ENCODE measurements at regions not wholly inside any gene's neighbourhood (a gene's known extent, or its start where the extent isn't known, plus 50 kb on each side); places are given as distances from the start of the nearest gene placed in this dataset.
"Not testable (repeated sequence)": the region's sequence is repeated elsewhere in the genome, so short reads cannot be mapped to it uniquely, and the experiment has no call there.

DNA sequence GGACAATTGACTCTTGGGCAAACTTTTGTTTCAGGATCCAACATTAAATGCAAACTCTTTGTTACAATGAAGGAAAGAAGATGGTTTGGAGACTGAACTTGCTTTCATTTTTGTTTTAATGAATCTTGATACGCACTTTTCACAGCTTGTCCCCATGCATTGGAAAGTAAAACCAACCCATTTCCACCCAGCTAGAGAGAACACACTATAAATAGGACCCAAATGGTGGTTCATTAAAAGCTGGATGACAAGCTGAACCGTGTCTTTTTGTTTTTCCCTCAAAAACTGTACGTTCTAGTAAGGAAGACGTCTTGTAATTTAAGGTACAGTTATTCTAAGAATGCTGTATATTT lies 95.3 kb upstream of the EGFL6 start:
- no peak for DNase-seq

DNA sequence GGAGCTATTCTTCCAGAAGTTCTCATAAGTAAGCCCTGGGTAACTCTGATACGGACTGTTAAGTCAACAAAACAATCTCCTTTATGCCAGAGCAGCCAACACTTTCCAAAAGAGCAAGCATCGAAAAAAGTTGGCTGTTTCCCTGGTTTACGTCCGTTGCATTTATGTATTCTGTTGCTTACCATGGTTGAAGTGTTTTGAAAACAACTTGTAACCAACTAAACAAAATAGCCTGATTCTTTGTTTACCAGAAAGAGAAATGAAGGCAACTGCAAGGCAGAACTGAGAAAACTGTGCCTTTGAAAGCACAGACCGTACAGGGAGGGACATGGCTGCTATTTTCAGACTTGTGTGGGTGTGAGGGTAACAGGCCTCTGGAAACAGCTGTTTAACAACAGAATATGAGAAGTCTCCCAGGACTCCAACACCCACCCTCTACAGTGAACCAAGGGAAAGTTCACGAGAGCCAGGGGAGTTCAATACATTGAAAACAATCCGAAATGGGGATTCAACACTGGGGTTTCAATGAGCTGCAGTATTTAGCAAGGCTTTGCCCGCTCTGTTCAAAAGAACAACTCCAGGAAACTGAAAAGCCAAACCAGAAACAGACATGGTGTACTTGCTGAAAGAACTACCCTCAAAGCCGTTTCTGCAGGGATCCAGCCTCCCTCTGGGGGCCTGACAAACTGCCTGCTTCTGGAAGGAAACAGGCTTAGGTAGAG lies 95.8 kb upstream of the EGFL6 start:
- peak; percentile 18 to 37 (median 36) for DNase-seq

DNA sequence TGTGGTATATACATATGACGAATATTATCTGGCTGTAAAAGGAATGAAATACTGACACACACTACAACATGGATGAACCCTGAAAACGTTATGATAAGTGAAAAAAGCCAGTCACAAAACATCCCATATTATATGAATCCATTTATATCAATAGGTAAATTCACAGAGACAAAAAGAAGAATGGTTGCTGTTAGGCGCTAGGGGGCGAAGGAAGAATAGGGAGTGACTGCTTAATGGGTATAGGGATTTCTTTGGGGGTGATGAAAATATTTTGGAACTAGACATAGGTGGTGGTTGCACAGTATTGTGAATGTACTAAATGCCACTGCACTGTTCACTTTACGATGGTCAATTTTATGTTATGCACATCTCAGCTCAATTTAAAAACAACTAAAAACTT lies 96.4 kb upstream of the EGFL6 start:
- DNase-seq, result no peak

DNA sequence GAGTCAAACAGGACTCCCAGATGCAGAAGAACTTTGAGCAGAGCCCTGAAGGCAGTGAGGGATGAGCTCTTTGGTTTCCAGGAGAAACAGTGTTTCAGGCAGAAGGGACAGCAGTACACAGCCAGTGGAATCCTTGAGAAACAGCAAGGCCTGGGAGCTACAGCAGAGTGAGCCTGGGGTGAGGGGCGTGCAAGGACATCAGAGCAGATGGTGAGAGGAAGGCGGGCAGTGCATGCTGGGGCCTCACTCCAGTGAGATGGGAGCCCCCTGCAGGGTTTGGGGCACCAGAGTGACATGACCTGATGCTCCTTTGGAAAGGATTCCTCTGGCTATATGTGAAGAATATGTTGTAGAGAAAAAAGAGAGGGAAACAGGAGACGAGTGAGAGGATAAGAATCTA lies 98.1 kb upstream of the EGFL6 start:
- no peak for DNase-seq

DNA sequence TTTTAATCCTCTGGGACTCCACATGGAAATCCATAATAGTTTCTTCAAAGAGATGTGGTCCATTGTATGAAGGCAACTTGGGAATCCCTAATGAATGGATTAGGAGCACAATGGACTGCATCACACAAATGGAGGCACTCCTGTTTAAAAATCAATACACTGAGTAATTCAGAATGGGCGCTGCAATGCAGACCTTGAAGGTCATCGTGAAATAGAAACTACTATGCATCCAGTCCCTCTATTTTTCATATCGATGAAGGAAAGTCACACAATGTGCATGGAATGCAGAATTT lies 98.8 kb upstream of the EGFL6 start:
- no peak for DNase-seq

DNA sequence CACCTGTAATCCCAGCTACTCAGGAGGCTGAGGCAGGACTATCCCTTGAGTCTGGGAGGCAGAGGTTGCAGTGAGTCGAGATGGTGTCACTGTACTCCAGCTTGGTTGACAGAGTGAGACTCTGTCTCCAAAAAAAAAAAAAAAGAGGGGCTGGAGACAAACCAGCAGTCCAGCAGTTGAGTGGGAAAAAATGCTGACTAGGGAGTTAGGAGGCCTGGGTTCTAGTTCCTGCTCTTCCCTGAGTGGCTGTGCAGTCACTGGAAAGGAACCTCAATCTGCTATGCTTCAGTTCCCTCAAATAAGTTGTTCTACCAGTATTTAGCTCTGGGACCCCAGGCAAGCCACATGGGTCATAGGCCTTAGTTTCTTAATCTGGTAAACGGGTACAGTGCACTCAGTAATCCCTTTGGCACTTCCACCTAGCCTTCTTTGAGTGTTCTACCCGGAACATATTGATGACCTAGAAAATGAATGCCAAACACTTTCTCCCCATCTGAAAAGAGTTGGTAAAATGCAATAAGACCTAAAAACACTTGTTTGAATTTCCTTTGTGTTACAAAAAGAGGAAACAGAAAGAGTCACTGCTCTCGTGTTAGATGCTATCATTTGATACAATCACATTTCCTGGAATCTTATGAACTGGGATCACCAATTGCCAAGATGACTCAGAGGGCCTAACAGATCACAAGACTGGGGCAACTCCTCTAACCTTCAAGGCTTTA lies 99.3 kb upstream of the EGFL6 start:
- peak; percentile 50 to 82 (median 58) for DNase-seq

DNA sequence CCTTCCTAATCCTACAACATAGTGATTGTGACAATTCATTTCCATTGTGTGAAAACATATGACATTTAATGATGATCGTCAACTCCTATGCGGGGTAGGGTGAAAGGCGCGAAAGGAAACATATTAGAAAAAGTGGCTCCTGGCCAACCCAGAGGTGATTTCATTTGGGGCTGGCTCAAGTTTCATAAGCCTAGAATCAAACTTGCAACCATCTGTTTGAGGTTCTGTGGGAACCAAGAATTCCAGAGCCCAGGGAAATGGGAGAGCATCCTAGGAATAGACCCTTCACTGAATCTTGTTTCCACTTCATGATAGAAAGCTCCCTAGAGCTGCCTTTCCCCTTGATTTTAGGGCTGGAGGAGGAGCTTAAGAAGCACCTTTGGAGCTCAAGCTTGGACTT lies 101.3 kb upstream of the EGFL6 start:
- no peak for DNase-seq

DNA sequence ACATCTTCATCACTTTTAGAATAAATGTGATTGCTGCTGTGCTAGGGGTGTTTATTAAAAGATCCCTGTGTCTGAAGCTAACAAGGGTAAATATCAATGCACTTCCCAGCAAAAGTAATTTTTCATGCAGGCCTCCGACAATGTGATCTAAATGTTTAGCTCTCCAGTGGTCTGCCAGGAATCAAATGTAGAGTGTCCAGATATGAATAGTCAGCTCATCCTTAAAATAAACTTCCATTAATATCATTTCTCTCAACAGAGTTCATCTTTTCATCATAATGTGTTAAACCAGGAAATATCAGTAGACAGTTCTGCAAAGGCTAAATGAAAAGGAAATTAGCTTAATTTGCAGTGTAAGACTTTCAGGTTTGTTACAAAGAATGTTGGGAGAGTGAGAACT lies 102.2 kb upstream of the EGFL6 start:
- DNase-seq, result no peak

DNA sequence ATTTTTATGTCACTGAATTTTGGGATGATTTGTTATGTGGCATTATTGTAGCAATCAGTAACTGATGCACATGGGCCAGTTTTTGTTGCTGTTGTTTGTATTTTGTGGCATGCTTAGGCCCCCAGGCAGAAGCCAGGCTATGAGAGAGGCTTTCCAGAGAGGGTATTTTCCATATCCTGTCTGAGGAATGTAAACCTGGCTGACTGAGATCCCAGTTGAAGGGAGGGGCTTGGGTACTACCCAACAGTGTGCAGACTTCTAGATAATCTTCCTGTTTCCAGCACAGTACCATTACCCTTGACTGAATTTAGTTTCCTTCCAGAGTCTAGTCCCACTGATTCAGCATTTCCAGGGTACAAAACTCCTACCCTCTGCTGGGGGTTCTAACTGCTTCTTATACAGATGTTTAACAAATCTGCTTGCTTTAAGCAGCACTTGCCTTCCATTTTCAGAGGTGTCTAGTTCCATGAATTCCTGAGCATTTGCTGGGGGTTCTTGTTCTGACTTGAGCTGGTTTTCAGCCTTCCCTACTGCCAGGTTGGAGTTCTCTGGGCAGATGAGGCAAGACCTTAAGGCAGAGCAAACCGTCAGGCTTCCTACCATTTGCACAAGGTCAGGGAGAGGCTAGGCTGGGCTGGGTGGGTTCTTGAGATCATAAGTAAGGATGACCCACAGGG lies 104.7 kb upstream of the EGFL6 start:
- DNase-seq, result no peak

DNA sequence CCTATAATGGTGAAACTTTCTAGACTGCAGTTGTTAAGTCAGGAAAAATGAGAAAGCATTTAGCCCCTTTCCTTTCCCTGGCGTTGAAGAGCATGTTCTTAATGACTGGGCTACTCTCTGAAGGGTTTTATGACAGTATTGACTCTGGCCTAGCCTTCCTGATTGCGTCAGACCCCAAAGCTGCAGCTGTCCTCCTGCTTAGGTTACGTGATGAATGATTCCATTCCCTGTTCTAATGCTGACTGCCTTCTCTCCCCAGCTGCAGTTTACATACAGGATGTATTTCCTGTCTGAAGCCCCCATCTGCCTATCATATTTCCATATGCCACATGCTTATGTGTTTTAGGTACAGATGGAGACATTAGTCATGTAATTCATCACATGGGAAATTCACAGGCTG lies 105.8 kb upstream of the EGFL6 start:
- DNase-seq, result peak; percentile 28 to 42 (median 30)

DNA sequence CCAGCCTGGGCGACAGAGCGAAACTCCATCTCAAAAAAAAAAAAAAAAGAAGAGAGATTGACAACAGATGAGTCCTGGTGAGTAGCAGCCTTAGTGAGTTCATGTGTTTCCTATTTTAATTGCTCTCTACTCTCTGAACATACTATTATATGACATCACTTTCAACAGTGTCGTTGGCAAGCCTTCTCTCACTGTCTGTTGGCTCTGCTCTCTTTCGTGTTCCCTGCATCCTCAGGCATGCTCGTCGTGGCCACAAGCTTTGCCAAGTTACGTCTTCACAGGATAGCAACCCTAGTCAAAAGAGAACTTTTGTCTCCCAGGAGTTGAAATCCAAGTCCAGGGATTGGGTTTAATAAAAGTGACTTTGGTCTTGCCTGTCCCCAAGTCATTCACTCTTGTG lies 117.1 kb upstream of the EGFL6 start:
- no peak for DNase-seq

DNA sequence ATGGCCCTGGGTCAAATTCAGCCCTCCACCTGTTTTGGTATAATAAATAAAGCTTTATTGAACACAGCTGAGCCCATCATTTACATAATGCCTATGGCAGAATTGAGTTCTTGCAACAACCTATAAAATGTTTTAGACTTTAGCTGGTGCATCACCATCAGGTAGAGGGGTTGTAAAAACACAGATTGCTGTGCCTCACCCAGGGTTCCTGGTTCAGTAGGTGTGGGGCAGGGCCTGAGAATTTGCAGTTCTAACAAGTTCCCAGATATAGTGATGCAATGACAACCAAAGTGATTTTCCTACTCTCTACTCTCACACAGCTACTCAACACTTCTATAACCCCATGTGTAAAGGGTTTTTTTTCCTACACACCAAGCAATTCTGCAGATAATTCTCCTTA lies 120.0 kb upstream of the EGFL6 start:
- no peak for DNase-seq

DNA sequence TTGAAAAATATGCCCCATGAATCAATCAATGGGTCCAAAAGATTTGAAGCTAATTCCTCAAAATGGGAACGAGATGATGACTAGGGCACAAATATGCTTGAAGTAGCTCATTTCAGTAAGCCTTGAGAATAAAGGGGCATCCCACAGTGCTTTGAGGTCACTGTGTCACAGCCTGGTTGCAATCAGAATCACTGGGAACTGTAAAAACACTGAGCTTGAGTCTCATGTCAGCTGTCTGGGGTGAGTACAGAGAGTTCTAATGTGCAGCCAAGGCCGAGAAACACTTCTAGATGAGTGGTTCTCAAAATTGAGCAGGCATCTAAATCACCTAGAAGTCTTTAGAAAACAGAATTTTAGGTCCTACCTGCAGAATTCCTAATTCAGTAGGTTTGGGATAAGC lies 120.5 kb upstream of the EGFL6 start:
- DNase-seq, result no peak

DNA sequence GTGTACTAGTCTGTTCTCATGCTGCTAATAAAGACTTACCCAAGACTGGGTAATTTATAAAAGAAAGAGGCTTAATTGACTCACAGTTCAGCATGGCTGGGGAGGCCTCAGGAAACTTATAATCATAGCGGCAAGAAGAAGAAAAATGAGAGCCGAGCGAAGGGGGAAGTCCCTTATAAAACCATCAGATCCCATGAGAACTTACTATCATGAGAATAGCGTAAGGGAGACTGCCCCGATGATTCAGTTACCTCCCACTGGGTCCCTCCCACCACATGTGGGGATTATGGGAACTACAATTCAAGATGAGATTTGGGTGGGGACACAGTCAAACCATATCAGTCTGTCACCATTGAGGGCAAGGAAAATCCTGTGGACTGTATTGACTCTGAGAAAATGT lies 121.8 kb upstream of the ATXN3L start:
- DNase-seq, result not testable (repeated sequence)

DNA sequence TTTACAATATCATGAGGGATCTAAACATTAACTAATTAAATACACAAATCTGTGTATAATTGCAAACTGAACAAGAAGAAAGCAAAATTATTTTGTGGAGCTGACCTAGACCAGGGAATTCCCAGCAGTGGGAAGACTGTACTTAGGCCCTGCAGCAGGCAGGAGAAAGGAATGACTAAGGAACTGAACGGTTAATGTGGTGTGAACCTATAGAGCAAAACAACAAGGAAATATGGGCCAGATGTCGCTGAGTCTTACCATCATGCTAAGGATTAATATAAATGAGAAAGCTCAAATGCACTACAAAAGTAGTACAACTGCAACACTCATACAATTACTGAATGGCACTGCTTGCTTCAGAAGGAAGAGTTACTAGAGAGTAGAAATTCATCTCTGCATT lies 120.3 kb upstream of the ATXN3L start:
- DNase-seq, result no peak

DNA sequence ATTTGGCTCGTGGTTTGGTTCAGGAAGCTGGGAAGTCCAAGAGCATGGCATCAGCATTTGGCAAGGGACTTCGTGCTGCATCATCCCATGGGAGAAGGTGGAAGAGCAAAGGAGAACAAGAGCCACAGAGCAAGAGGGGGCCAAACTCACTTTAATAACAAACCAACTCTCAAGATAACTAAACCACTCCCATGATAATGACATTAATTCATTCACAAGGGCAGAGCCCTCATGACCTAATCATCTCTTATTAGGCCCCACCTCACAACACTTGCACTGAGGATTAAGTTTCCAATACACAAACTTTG lies 113.4 kb upstream of the ATXN3L start:
- DNase-seq, result no peak

DNA sequence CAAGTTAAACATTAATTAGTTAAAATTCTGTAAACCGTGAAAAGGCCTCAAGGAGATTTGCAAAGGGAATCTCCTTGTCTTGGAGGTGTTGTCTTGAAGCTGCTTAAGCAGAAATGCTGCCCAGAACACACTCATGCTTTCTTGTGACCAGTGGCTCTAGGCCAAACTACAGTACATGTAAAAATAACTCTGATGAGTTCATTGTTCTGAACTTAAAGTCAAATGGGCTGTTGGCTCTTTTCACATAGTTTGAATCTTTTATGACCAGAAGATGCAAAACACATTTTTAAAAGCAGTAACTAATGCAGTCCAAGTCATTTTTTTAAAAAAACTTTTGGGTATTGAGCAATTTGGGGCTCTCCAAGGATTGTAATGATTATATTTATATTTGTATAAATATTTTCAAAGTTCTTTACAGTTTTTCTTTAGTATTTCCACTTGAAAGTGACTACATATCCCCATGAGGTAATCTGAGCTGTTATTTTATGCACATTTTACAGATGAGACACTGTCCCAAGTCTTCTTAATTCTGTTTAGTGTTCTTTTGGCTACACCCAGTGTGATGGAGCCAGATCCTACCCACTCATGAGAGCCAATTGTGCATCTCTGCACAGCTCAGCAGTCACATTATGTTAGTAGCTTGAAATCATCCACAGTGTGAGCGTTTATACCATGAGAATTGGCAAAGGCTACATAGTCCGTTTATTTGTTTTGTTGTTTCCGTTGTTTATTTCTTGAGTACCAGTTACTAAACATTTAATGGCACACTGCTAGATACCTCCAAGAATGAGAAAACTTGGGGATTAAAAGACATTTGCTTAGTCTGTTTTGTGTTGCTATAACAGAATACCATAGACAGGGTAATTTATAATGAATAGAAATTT lies 112.8 kb upstream of the ATXN3L start:
- DNase-seq, result peak; percentile 24 to 68 (median 42)

DNA sequence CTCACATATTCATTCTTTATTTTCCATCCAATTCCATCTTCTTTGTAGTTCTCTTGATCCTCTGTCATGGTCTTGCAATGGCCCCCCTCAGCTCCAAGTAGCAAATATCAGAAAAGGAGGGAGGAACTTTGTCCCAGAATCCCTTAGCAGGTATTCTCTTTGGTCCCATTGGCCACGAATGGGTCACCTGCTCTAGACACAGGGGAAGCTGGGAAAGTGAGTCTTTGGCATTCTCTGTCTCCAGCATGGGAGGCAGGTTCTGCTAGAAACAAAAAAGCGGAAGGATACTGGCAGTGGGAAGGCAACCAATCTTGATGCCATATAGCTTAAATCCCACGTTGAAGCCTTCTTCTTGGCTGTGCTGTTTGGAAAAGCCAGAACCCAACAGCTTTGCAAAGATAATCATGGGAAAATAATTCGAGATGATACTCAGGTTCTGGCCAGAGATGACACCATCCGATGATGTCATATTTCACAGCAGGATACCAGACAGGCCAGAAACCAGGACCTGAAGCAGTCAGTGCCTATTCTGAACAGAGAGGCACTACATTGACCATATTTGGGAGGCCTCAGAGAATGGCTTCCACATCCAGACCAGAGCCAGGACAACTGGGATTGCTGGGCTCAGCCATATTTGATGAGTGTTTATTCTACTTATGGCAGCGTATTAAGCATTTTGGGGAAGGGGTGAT lies 110.4 kb upstream of the ATXN3L start:
- DNase-seq, result no peak

DNA sequence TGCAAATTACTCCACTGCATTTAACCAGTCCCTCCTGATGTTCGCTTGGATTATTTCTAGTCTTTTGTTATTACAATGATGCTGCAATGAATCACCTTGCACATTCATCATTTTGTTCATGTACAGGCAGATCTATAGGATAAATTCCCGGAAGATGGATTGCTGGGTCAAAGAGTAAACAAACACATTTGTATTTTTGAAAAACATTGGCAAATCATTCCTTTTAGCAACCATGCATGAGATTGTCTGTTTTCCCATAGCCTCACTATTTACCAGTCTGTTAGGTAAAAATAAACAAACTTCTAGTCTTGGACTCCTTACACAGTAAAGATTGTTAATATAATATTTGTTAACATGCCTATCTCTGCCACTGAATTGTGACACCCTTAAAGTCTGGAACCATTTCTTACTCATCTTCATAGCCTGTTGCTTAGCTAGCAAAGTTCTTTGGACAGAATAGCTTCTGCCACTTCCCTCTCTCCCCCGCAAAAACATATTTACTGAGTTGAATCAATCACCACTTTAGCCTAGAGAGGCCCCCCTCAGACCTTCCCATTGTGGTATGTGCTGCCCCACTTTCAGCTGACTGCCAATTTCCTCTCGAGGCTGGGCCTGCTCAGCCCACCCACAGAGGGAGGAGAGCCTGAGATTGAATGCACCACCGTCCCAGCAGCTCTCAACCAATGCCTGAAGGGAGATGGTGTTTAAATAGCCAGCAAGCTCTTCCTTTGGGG lies 108.4 kb upstream of the ATXN3L start:
- peak; percentile 21 to 48 (median 47) for DNase-seq

DNA sequence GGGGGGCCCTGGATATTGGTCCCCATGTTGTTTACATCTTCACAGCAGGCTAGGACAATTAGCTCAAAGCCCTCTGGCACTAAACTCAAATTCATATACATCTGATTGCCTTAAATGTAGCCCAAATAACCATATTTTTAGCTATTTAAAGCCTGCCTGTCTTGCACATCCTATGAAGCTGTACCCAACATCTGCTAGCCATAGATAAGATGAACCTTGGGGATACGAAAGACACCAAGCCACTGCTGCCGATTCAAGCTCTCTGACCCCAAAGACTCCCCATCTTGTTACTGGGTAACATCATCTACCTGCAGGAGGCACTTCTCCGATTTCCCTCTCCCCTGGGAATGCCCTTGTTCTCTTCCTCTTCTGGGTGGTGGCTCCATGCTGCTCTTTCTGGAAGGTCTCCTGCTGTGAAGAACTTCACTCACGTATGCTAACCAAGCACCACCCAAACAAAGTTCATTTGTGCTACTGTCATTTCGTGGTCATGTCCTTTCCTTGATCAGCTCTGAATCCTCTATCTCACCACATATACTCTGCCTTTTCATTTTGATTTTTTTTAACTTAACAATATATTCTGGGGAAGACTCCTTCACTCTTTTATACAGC lies 107.7 kb upstream of the ATXN3L start:
- no peak for DNase-seq

DNA sequence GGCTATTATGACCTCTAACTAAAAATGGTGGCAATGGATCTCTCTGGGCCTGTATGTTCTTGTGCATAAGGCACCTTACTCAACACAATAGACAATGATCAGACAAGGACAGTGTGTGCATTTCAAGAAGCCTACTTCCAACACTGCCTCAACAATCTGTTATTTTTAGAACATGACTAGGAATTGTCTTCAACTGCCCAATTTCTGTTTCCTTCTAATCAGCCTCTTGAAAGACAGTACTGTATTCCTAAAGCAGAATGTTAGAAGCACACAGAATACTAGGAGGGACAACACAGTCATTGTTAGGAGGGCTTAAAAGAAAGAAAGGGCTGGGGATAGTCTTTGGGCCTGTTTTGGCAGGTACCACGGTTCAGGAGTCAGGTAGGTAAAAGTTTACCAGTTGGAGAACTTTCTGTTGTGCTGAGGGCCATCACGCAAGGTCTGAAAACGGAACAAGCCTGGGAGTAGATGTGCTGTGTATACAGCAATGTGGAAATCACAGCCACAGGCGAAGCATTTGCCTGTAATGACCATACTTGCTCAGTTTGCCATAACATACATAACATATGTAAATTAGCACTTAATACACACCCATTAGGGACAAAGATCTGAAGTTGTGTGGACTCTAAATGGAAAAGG lies 100.8 kb upstream of the ATXN3L start:
- no peak for DNase-seq

Data from suppressor macrophage treated with lipopolysaccharide for 1 hour (primary cell).